IMR-90 (cell line): ENCODE measurements at regions not wholly inside any gene's neighbourhood (a gene's known extent, or its start where the extent isn't known, plus 50 kb on each side); places are given as distances from the start of the nearest gene placed in this dataset.
"Not testable (repeated sequence)": the region's sequence is repeated elsewhere in the genome, so short reads cannot be mapped to it uniquely, and the experiment has no call there.

Experiments used
- ATAC-seq: fragments of 200-7000 bp; cut with Tn5 transposase; 2 replicates; pipeline ENCODE4 v1.9.1; 2020; ENCODE audit warnings: low read depth, mild to moderate bottlenecking, moderate library complexity
- BruUV-seq: library from RNA; stranded (reverse); fragments of 400-500 nt; replicated peaks from 2 replicates; lab custom pipeline; 2021; lab: Mats Ljungman, UMichigan
- CTCF ChIA-PET: fragments of 300-600 bp; formaldehyde crosslinking; extraction: SDS; loops from one replicate; lab custom pipeline; 2021; ENCODE audit warnings: antibody characterized with exemption; lab: Yijun Ruan, JAX
- POLR2A ChIA-PET: fragments of 300-600 bp; sonication (Branson Sonifier 250); formaldehyde crosslinking; loops from one replicate; lab custom pipeline; 2022; ENCODE audit warnings: antibody characterized with exemption; ENCODE audit not compliant: unreplicated experiment; lab: Charles Lee
- DNase-seq: peaks from one replicate; pipeline ENCODE4 v3.0.0; 2013
- H2AFZ ChIP-seq: replicated peaks from 2 replicates; pipeline ENCODE3; 2013; ENCODE audit warnings: low read length, mild to moderate bottlenecking; ENCODE audit not compliant: poor library complexity
- H2AK5ac ChIP-seq: 2 replicates; pipeline ENCODE4 v1.6.1; 2013; ENCODE audit warnings: low read depth, low read length, inconsistent platforms
- H2AK9ac ChIP-seq: replicated peaks from 2 replicates; pipeline ENCODE3; 2013; ENCODE audit warnings: mild to moderate bottlenecking, low read depth, low read length, moderate library complexity; ENCODE audit not compliant: poor library complexity
- H2BK120ac ChIP-seq: 2 replicates; pipeline ENCODE4 v1.6.1; 2013; ENCODE audit warnings: low read depth, low read length, inconsistent platforms
- H2BK15ac ChIP-seq: 3 replicates; pipeline ENCODE4 v1.6.1; 2013; ENCODE audit warnings: low read depth, low read length, inconsistent platforms
- H2BK20ac ChIP-seq: 2 replicates; pipeline ENCODE4 v1.6.1; 2013; ENCODE audit warnings: low read depth, mild to moderate bottlenecking, inconsistent platforms, low read length, moderate library complexity
- H2BK5ac ChIP-seq: 2 replicates; pipeline ENCODE4 v1.6.1; 2013; ENCODE audit warnings: mild to moderate bottlenecking, low read depth, low read length, inconsistent platforms; ENCODE audit not compliant: poor library complexity, severe bottlenecking
- H3K14ac ChIP-seq: replicated peaks from 2 replicates; pipeline ENCODE4 v1.6.1; 2013; ENCODE audit warnings: low read depth, low read length, inconsistent platforms
- H3K18ac ChIP-seq: 2 replicates; pipeline ENCODE4 v1.6.1; 2013; ENCODE audit warnings: low read depth, low read length, control low read depth
- H3K23ac ChIP-seq: 2 replicates; pipeline ENCODE4 v1.6.1; 2013; ENCODE audit warnings: low read depth, low read length, inconsistent platforms
- H3K27ac ChIP-seq: 2 replicates; pipeline ENCODE4 v1.5.1; 2013; ENCODE audit warnings: mild to moderate bottlenecking, control low read depth, low read length; ENCODE audit not compliant: insufficient read depth
- H3K27me3 ChIP-seq: 2 replicates; pipeline ENCODE4 v1.6.1; 2013; ENCODE audit warnings: low read length; ENCODE audit not compliant: control insufficient read depth, insufficient read depth
- H3K36me3 ChIP-seq: 2 replicates; pipeline ENCODE4 v1.6.1; 2013; ENCODE audit warnings: low read length, mixed read lengths; ENCODE audit not compliant: control insufficient read depth, insufficient read depth
- H3K4ac ChIP-seq: 2 replicates; pipeline ENCODE4 v1.6.1; 2013; ENCODE audit warnings: low read depth, low read length, inconsistent platforms
- H3K4me1 ChIP-seq: 2 replicates; pipeline ENCODE4 v1.6.1; 2013; ENCODE audit warnings: low read length, mixed read lengths; ENCODE audit not compliant: control insufficient read depth, insufficient read depth
- H3K4me2 ChIP-seq: 2 replicates; pipeline ENCODE4 v1.6.1; 2013; ENCODE audit warnings: low read depth, mild to moderate bottlenecking, control low read depth, low read length, moderate library complexity
- H3K4me3 ChIP-seq: 2 replicates; pipeline ENCODE4 v1.5.1; 2013; ENCODE audit warnings: low read depth, mild to moderate bottlenecking, control low read depth, low read length, moderate library complexity; ENCODE audit not compliant: insufficient read depth
- H3K56ac ChIP-seq: 2 replicates; pipeline ENCODE4 v1.6.1; 2013; ENCODE audit warnings: low read length, inconsistent platforms; ENCODE audit not compliant: insufficient read depth; ENCODE audit errors: extremely low read depth
- H3K79me1 ChIP-seq, 2 experiments: 2 replicates each; pipeline ENCODE4 v1.6.1; 2013; ENCODE audit warnings: low read length in 2 of 2, inconsistent platforms in 1 of 2, low read depth in 1 of 2
- H3K9ac ChIP-seq: 2 replicates; pipeline ENCODE4 v1.6.1; 2013; ENCODE audit warnings: low read depth, low read length, control low read depth
- H3K9me1 ChIP-seq: 2 replicates; pipeline ENCODE4 v1.6.1; 2013; ENCODE audit warnings: low read length, inconsistent platforms; ENCODE audit not compliant: insufficient read depth
- H3K9me3 ChIP-seq: 2 replicates; pipeline ENCODE4 v1.6.1; 2013; ENCODE audit warnings: low read length; ENCODE audit not compliant: control insufficient read depth, insufficient read depth
- H4K20me1 ChIP-seq: 2 replicates; pipeline ENCODE4 v1.6.1; 2013; ENCODE audit warnings: low read length, inconsistent platforms; ENCODE audit not compliant: insufficient read depth
- H4K5ac ChIP-seq: 2 replicates; pipeline ENCODE4 v1.6.1; 2013; ENCODE audit warnings: mild to moderate bottlenecking, low read depth, low read length, control low read depth
- H4K8ac ChIP-seq, 2 experiments: 2 replicates each; pipeline ENCODE4 v1.6.1; 2013; ENCODE audit warnings: low read depth in 2 of 2, low read length in 2 of 2, control low read depth in 1 of 2, inconsistent platforms in 1 of 2
- H4K91ac ChIP-seq: 2 replicates; pipeline ENCODE4 v1.6.1; 2013; ENCODE audit warnings: low read depth, low read length, inconsistent platforms; ENCODE audit not compliant: insufficient read depth
- WGBS, 2 experiments: methylation state at CpG; one replicate each; pipeline versions ENCODE4 v1.1.5 to v1.1.7; 2013; ENCODE audit warnings: missing lambda C conversion rate in 2 of 2; ENCODE audit not compliant: insufficient read length in 1 of 2; ENCODE audit errors: extremely low coverage in 2 of 2; 5-methylcytosine and 5-hydroxymethylcytosine counted together
- dilution Hi-C: fragments of 300-500 bp; cut with HindIII; formaldehyde crosslinking; loops from one replicate; pipeline ENCODE4 v1.14.3; 2018; ENCODE audit warnings: low sequenced_read_pairs; ENCODE audit not compliant: unreplicated experiment
- in situ Hi-C: fragments of 300-500 bp; cut with MboI; formaldehyde crosslinking; loops from 3 replicates; pipeline ENCODE4 v1.14.3; 2019; ENCODE audit warnings: low sequenced_read_pairs, inconsistent platforms, mixed read lengths
- intact Hi-C: fragments of 100-400 bp; cut with micrococcal nuclease; formaldehyde crosslinking; loops from 2 replicates; pipeline ENCODE4 v1.10.0; 2022

DNA sequence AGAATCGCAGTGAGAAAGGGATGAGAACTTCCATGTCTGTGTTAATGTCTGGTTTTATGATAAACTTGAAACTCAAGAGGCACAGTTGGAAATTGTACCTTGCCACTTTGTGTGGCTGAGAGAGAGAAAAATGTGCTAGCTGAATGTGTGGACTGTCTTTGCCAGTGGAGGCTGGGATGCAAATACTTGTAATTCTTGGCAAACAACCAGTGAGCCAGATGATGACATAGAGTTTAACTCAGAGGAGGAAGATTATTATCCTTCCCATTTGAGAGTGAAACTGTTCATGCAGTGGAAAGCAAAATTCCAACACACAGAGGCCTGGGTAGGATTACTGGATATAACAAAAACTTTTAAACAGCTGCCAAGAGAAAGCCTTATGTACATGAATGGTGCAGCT is 349.1 kb upstream of the NPAP1 start:
- intact Hi-C loops, H3K14ac ChIP-seq, H4K20me1 ChIP-seq, H2AFZ ChIP-seq, H2BK120ac ChIP-seq, H3K27ac ChIP-seq, H3K23ac ChIP-seq, H4K8ac ChIP-seq, H2AK9ac ChIP-seq, H3K18ac ChIP-seq, H3K4me1 ChIP-seq, H4K5ac ChIP-seq, POLR2A ChIA-PET, H3K4me2 ChIP-seq, H3K4me3 ChIP-seq, H3K79me1 ChIP-seq, H3K4ac ChIP-seq, H3K9me3 ChIP-seq, H3K56ac ChIP-seq, H2BK20ac ChIP-seq, H3K27me3 ChIP-seq, H3K9ac ChIP-seq, BruUV-seq, H4K91ac ChIP-seq, CTCF ChIA-PET, in situ Hi-C loops, H3K36me3 ChIP-seq, H2AK5ac ChIP-seq, H2BK5ac ChIP-seq, H3K9me1 ChIP-seq, H2BK15ac ChIP-seq, dilution Hi-C loops: not testable (repeated sequence)
- no CpG with 5 or more reads among the region's 1 CpG for WGBS, 2 experiments
- ATAC-seq (peak; percentile 29; the same call in 1 of the 2 replicates), DNase-seq (peak; percentile 38)

DNA sequence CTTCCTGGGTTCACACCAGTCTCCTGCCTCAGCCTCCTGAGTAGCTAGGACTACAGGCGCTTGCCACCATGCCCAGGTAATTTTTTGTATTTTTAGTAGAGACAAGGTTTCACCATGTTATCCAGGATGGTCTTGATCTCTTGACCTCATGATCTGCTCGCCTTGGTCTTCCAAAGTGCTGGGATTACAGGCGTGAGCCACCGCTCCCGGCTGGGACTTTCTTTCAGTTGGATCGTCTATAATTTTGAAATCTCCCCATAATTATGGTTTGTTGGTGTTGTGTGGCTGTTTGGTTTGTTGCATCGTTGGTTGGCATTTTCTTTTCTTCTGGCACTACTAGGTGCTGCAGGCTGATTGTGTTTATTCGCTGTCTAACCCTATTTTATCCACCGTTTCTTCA is 343.6 kb upstream of the NPAP1 start:
- ATAC-seq, H3K27ac ChIP-seq, H2BK120ac ChIP-seq, H3K27me3 ChIP-seq, H4K8ac ChIP-seq, H3K9ac ChIP-seq, intact Hi-C loops, DNase-seq, H2AFZ ChIP-seq, BruUV-seq, H3K56ac ChIP-seq, H2BK15ac ChIP-seq, H2AK5ac ChIP-seq, H3K79me1 ChIP-seq, H2AK9ac ChIP-seq, H3K36me3 ChIP-seq, H3K4me2 ChIP-seq, H3K23ac ChIP-seq, H2BK20ac ChIP-seq, H4K91ac ChIP-seq, H3K4me3 ChIP-seq, H4K20me1 ChIP-seq, CTCF ChIA-PET, H4K5ac ChIP-seq, in situ Hi-C loops, H3K9me1 ChIP-seq, H3K18ac ChIP-seq, H2BK5ac ChIP-seq, H3K4ac ChIP-seq, POLR2A ChIA-PET, H3K9me3 ChIP-seq, H3K14ac ChIP-seq, H3K4me1 ChIP-seq, dilution Hi-C loops: not testable (repeated sequence)
- no CpG with 5 or more reads among the region's 9 CpGs for WGBS, 2 experiments
